B cell (primary cell): ENCODE measurements at regions not wholly inside any gene's neighbourhood (a gene's known extent, or its start where the extent isn't known, plus 50 kb on each side); places are given as distances from the start of the nearest gene placed in this dataset.

Experiments
- CTCF ChIP-seq: fragments of 200-600 bp; IDR thresholded peaks from one replicate; pipeline ENCODE4 v1.8.0; 2022; ENCODE audit warnings: antibody characterized with exemption, mild to moderate bottlenecking
- EZH2 ChIP-seq: IDR thresholded peaks from 2 replicates; pipeline ENCODE4 v1.6.1; 2012; ENCODE audit warnings: borderline replicate concordance, low read depth, mild to moderate bottlenecking, moderate library complexity, low read length; ENCODE audit not compliant: insufficient read depth, poor library complexity, severe bottlenecking

GRCh38 chr18:22767653-22768052, 165.5 kb upstream of the RBBP8 start:
- no peak for TF ChIP-seq EZH2
- no peak for TF ChIP-seq CTCF
